ENCODE measurements at regions not wholly inside any gene's neighbourhood (a gene's known extent, or its start where the extent isn't known, plus 50 kb on each side); places are given as distances from the start of the nearest gene placed in this dataset.

GRCh38 chr18:24910221-24910620 is 441.7 kb downstream of the ZNF521 start:
- TF ChIP-seq GATA3 (IDR thresholded peaks at IDR 0.05; ENCODE audit: low read depth, low read length) = no peak
- no peak for TF ChIP-seq GATA2 (IDR thresholded peaks at IDR 0.05; ENCODE audit: low read depth, low read length)
